Lung microvascular endothelial cell (primary cell): ENCODE measurements at regions not wholly inside any gene's neighbourhood (a gene's known extent, or its start where the extent isn't known, plus 50 kb on each side); places are given as distances from the start of the nearest gene placed in this dataset.
A peak's percentile ranks its signal among the peaks of the same experiment; 100 is the strongest.
"Not testable (repeated sequence)": the region's sequence is repeated elsewhere in the genome, so short reads cannot be mapped to it uniquely, and the experiment has no call there.

Source experiments
- DNase-seq, 2 donors: peaks; one replicate each; pipeline versions ENCODE4 v3.0.0 to v3.0.0-alpha.2; 2010; ENCODE audit warnings: low read depth in 2 of 2

DNA sequence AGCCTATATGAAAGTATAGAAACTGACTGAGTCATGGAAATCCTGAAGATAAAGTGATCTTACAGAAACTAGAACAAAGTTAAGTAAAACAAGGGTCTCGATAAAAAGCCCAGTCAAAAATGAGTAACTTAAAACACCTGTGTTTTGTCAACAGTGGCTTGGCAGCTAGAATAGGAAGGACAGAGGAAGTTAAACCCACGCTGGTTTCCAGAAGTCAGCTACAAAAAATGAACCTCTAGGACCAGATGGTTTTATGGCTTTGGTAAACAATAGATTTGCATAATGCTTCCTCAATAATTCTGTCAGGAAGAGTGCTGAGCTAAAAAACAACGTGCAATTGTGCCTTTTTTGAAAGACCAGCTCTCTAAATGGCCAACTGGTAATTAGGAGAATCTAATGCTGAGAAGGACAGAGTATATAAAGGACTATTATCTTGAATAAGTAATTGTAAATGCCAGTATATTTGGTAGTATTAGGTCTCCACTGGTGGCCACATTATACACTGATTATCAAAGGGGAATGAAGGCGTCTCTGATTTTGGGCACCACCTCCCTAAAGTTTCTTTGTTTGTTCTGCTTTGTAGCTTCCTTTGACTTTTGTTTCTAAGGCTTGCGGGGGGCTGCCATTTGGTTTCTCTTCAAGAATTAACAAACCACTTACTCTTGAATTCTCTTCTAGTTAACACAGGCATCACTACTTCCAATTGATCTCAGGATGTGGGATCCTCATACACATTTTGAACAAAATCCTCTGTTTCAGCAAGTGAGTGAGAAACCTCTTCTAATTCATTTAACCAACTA is 72.2 kb upstream of the PPP3CA start:
- peak; percentile 86 to 87 for DNase-seq

- no peak for DNase-seq
These were observed 71.1 kb upstream of the PPP3CA start for GRCh38 chr4:101418466-101418865.

GRCh38 chr4:101418055-101418454 is 70.7 kb upstream of the PPP3CA start:
- DNase-seq, result peak in 1 of 2 donors; percentile 13

DNA sequence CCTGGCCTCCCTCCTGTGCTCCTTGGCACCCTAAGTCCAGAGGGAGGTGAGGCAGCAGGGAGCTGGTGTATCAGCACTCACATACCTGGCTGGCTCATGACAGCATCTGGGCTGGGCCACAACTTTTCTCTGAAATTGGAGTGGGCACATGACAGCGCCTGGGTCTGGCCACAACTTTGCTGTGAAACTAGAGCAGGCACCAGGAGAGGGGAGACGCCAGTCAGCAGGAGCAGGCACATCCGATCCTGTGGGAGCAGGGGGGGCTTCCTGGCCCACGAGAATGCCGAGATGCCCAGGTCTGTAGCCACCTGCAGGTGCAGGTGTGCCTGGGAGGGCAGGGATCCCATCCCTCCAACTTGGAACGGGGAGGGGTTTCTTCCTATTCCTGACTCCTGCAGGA is 69.7 kb upstream of the PPP3CA start:
- DNase-seq, result no peak

DNA sequence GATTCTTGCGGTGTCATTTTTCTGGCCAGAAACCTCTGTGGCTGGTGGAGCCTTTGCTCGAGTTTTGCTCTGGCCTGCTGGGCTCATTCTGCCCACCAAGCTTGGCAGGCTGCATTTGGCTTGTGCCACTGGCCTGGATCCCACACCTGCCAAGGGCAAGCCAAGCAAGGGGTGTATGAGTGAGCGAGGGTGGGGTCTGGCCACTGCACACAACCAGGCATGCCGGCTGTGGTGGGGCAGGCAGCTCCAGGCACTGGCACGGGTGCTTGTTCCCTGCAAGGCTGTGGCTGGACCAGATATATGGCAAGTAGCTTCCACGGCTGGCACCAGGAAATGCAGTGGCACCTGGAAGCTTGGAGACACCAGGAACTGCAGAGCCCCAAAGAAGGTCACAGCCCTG is 68.6 kb upstream of the PPP3CA start:
- no peak for DNase-seq

- DNase-seq, result peak; percentile 12 to 23
These were observed 67.2 kb upstream of the PPP3CA start for GRCh38 chr4:101414496-101414895.

- no peak for DNase-seq
These were observed 64.6 kb upstream of the PPP3CA start for GRCh38 chr4:101411926-101412325.

GRCh38 chr4:101411281-101411910 is 64.1 kb upstream of the PPP3CA start:
- not testable (repeated sequence) for DNase-seq

DNA sequence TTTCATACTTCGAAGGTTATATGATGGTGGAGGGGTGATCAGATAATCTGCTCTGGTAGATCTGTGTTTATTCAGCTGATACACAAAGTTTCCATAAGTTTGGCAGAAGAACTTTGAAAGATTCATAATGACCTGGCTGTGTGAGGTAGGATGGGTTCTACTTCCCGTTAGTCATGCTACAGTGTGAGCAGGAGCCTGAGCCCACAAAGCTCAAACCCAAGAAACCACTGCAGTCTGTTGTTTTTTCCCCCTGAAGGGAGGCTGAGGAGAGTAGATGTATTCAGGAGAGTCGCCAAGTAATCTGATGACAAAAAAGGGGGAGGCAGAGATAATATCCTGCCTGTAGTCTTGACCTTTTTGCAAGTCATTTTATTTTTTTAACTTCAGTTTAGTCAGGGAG is 52.8 kb upstream of the PPP3CA start:
- DNase-seq, result no peak

DNA sequence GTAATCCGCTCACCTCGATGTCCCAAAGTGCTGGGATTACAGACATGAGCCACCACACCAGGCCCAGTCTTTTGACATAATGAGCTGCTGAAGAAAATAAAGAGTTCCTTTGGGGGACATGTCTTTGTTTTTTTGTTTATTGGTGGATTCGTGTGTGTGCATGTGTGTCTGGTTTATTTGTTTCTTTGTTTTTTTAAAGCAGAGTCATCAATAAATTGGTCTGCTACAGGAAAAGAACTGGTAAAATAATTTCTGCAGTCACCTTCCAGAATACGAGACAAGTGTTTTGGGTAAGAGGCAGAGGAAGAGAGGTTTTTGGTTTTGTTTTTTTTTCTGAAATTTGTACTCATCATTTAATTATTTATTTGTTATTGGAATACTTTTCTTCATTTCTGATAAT is 51.5 kb upstream of the PPP3CA start:
- DNase-seq, result no peak
